Astrocyte of the spinal cord (primary cell): ENCODE measurements at regions not wholly inside any gene's neighbourhood (a gene's known extent, or its start where the extent isn't known, plus 50 kb on each side); places are given as distances from the start of the nearest gene placed in this dataset.

Experiments used
- DNase-seq: peaks from one replicate; pipeline ENCODE4 v3.0.0; 2011; ENCODE audit warnings: low read depth, low spot score
- H3K4me3 ChIP-seq: 2 replicates; pipeline ENCODE4 v1.5.1; 2011; ENCODE audit warnings: low read depth, mild to moderate bottlenecking, low read length, moderate library complexity
- CTCF ChIP-seq: IDR thresholded peaks from 2 replicates; pipeline ENCODE4 v1.5.1; 2012; ENCODE audit warnings: low read depth, mild to moderate bottlenecking, low read length, inconsistent platforms
- in situ Hi-C: cut with HindIII; loops from 2 replicates; pipeline ENCODE4 v1.10.0; 2017; ENCODE audit warnings: low sequenced_read_pairs

DNA sequence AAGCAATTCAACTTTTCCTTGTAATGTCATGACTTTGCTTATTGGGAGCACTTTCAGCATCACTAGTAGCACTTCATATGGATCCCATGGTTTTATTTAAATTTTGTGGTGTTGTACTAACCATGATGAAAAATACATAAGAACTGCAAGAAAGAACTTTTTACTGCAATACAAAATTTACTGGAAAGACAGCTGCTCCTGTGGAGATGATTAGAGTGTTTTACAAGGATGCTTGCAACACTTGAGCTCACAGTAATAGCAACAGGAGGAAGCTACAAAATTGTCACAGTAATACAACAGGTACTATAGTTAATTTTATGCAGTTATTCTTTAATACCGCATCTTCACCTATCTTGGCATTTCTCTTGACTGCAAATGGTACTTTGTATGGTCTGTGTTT, 158.3 kb upstream of the TSLP start:
- TF ChIP-seq CTCF, result no peak
- no peak for DNase-seq
- H3K4me3 ChIP-seq, result no peak overlapping the region
- in situ Hi-C loops, result no loop called here

DNA sequence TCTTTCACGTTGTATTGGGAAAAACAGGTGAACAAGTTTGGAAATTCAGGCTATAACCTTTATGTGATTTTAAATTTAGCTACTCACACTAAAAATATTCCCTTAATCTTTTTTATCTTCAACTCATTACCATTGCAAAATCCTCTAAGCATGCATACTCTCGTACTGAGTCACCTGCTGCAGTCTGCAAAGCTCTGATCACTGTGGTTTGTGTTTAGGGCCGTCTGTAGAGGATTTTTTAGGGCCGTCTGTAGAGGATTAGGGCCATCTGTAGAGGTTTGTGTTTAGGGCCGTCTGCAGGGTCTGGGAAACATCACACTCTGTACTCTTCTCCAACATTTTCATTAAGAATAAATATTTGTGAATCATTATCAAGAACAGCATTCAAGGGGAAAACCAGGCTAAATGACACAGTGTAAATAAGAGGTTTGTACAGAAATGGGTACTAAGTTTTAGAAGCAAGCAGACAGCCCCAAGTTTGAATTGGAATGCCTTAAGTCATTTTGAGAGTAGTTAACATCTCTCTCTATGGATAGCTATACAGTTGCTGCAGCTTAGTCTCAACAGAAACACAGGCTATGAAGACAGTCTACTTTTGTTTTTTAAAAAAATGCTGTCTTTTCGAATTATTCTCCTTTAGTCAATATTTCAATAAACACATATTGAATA, 155.0 kb upstream of the TSLP start:
- in situ Hi-C loops, result no loop called here
- peak; percentile 90 for DNase-seq
- H3K4me3 ChIP-seq, result no peak overlapping the region
- no peak for TF ChIP-seq CTCF

GRCh38 chr5:110917161-110917875, 154.2 kb upstream of the TSLP start:
- H3K4me3 ChIP-seq, result no peak overlapping the region
- TF ChIP-seq CTCF, result no peak
- in situ Hi-C loops, result no loop called here
- peak; percentile 63 for DNase-seq

GRCh38 chr5:110918683-110919082, 152.8 kb upstream of the TSLP start:
- in situ Hi-C loops, result no loop called here
- no peak for TF ChIP-seq CTCF
- no peak overlapping the region for H3K4me3 ChIP-seq
- DNase-seq, result no peak

- DNase-seq, result no peak
- in situ Hi-C loops, result no loop called here
- TF ChIP-seq CTCF, result no peak
- H3K4me3 ChIP-seq, result no peak overlapping the region
Observed at GRCh38 chr5:110923971-110924370, 147.5 kb upstream of the TSLP start.

DNA sequence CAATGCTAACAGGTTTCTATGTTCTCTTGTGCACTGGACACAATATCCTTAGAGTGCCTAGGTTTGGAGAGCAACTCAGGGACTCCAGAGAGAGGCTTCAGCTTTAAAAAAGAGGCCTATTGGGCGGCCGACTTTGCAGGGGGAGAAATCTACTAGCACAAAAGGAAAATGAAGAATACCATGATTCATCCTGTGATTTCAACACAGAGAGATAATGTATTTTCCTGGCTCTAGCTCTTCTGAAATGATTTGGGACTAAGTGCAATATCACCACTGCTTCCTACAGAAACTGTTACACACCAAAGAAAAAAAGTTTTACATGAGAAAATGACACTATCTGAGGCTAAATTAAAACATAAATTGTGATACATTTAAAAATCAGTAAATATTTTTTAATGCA, 146.1 kb upstream of the TSLP start:
- TF ChIP-seq CTCF, result no peak
- H3K4me3 ChIP-seq, result no peak overlapping the region
- DNase-seq, result peak; percentile 12
- in situ Hi-C loops, result no loop called here
